ENCODE measurements at regions not wholly inside any gene's neighbourhood (a gene's known extent, or its start where the extent isn't known, plus 50 kb on each side); places are given as distances from the start of the nearest gene placed in this dataset.
"Not testable (repeated sequence)": the region's sequence is repeated elsewhere in the genome, so short reads cannot be mapped to it uniquely, and the experiment has no call there.

DNA sequence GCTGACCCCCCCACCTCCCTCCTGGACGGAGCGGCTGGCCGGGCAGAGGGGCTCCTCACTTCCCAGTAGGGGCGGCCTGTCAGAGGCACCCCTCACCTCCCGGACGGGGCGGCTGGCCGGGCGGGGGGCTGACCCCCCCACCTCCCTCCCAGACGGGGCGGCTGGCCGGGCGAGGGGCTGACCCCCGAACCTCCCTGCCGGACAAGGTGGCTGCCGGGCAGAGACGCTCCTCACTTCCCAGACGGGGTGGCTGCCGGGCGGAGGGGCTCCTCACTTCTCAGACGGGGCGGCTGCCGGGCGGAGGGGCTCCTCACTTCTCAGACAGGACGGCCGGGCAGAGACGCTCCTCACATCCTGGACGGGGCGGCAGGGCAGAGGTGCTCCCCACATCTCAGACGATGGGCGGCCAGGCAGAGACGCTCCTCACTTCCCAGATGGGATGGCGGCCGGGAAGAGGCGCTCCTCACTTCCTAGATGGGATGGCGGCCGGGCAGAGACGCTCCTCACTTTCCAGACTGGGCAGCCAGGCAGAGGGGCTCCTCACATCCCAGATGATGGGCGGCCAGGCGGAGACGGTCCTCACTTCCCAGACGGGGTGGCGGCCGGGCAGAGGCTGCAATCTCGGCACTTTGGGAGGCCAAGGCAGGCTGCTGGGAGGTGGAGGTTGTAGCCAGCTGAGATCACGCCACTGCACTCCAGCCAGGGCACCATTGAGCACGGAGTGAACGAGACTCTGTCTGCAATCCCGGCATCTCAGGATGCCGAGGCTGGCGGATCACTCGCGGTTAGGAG lies 66.2 kb upstream of the PAPPA2 start:
- not testable (repeated sequence) for DNase-seq (ENCODE audit: low read depth)

DNA sequence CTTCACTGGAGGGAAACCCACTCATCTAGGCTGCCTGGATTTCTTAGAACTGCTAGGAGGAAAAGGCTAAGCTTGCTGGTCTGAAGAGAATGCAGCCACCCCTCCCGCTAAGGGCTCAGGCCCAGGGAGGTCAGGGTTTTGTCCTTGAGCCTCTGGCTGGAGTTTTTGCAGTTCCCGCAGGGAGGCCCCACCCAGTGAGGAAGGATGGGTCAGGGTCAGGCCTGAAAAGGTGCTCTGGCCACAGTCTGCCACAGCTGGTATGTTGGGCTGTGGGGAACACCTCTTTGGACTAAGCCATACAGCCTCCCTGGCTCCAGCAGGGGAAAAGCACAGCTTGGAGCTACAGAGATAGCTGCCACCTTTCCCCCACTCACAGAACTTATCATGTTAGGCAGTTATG lies 71.4 kb upstream of the PAPPA2 start:
- DNase-seq (ENCODE audit: low read depth): no peak

DNA sequence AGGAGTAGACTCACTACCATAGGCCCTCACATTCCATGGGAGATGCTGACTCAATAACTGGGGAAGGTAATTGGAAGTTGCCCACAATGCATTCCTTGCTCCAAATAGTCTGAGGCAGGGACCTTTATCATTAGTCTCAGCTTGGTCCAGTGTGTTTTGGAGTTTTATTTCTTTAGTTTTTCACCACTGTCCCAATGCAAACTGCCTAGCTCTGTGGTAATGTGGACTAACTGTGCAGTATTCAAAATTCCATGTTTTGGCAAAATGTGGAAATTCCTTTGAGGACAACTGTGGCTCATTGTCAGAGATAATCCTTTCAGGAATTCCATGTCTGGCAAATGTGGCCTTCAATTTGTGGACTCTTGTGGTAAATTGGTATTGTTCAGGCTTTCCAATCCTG lies 78.1 kb upstream of the PAPPA2 start:
- DNase-seq (ENCODE audit: low read depth): peak; percentile 21

DNA sequence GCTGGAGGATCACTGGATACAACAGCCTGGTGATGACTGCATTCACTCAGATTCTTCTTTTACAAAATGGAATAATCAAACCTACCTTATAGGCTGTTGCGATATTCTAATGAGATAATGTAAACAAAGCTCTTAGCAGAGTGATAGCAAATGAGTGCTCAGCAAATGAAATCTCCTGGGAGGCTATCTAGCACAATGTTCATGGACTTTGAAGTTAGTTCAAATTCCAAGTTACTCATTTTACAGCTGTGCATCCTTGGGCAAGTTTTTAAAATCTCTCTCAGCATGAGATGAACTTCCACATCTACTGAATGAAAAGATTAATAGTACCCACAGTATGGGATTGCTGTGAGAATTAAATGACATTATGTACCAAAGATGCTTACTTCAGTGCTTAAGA lies 80.8 kb upstream of the PAPPA2 start:
- DNase-seq (ENCODE audit: low read depth): no peak

DNA sequence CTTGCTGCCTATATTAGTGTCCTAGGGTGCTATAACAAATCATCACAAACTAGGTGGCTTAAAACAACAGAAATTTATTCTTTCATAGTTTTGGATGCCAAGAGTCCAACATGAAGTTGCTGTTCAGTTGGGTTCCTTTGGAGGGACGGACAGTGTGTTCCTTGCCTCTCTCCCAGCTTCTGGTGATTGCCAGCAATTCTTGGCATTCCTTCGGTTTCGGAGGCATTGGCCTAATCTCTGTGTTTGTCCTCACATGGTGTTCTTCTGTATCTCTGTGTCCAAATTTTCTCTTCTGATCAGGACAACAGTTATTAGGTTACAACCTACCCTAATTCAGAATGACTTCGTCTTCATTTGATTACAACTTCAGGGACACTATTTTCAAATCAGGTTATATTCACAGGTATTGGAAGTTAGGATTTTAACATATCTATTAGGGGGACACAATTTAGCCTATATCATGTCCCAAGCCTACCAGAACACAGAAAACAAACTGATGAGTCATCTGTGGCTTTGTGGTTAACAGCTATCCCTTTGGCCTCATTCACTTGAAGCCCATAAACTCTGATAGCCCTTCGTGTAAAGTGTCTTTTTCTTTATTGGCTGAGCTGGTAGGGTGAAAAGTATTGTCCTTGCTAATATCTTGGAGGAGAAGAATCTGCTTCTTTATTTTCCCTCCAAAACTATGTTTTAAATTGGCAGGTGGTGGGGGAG lies 83.2 kb upstream of the PAPPA2 start:
- peak; percentile 71 for DNase-seq (ENCODE audit: low read depth)

DNA sequence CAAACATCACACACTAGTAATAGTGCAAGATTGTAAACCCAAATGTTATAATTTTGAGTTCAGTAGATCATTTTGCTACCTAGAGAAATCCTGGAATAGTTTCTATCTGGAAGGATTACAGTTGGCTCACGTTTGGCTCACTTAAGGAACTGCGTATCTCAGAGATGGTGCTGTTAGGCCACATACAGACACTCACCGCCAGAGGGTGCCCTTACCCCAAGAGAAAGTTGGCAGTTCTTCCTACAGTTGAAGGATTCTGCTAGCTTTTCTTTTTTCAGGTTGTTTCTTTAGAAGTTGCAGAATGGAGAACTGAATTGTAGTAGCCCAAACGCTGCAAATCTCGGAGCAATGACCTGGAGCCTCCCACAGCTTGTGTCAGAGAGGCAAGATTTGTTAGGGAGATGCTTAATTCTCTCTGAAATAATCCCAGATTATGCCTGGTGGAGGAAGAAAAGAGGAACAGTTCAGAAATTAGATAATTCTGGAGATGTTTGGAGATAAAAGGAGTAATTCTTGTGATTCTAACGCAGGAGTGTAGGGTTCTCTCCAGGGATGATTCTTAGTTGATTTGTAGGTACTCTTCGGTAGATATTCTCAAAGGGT lies 87.9 kb upstream of the PAPPA2 start:
- DNase-seq (ENCODE audit: low read depth): peak; percentile 75

DNA sequence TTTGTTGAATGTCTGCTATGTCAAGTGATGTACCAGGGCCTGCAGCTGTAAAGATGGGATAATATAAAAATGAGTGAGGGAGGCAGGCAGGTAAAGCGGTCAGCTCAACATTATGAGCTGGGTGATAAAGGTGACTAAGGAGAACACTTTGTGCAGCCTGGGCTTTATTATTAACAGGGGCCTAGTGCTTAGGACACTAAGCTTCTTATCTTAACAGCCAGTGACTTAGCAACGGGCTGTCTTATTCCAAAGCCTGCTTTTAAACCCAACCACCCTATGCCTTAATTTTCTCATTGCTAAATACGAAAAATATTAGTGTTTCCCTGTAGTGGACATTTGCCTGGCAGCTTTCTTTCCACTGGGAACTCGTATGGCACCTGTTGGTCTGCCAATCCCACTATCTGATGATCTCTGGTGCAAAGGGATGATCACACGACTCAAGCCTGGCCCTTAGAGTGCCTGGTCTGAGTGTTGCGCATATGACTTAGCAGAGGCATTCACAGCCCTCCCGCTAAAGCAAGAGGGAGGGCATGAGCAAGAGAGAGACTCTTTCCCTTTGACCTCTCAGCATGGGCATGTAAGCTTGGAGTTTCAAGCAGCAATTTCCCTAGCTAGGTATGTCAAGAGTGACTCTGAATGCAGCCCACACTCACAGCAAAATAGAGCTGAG lies 98.6 kb upstream of the PAPPA2 start:
- no peak for DNase-seq (ENCODE audit: low read depth)

DNA sequence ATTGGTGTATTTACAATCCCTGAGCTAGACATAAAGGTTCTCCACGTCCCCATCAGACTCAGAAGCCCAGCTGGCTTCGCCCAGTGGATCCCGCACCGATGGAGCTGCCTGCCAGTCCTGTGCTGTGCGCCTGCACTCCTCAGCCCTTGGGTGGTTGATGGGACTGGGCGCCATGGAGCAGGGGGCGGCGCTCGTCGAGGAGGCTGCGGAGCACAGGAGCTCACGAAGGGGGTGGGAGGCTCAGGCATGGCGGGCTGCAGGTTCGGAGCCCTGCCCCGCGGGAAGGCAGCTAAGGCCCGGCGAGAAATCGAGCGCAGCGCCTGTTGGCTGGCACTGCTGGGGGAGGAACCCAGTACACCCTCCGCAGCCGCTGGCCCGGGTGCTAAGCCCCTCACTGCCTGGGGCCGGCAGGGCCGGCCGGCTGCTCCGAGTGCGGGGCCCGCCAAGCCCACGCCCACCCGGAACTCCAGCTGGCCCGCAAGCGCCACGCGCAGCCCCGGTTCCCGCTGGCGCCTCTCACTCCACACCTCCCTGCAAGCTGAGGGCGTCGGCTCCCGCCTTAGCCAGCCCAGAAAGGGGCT lies 113.8 kb upstream of the PAPPA2 start:
- DNase-seq (ENCODE audit: low read depth): not testable (repeated sequence)

DNA sequence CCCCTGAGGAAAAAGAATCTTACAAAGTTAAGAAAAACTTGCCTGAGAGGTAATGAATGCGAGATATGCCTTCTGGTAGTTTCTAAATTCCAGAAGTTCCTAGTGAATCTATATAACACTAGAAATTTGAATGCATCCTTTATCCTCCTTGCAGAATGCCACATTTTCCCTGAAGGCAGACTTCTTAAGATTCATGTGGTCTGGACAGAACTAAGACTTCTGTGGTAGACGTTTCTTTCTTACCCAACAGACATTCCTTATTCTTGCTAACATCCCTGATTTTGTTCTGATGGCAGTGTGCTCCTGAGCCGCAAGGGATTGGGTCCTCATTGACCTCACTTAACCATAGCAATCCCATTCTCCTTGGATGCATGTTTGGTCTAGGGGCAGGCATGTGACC lies 121.3 kb upstream of the PAPPA2 start:
- DNase-seq (ENCODE audit: low read depth): no peak

DNA sequence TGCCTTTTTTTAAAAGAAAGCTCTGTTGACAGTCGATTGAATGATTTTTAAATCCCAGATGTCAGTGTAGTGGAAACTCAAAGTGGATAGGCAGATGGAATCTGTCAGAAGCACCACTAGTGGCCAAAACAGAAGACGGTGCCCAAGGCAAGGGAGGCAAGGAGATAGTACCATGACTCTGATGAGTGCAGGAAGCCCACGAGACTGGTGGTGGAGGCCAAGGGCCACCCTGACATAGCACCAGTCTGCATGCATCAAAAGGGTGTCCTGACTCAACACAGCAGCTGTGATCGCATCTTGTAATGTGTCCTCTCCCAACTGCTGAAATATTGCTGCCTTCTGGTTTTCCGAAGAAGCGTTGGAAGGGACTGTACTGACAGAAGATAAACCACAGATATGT lies 124.1 kb upstream of the PAPPA2 start:
- no peak for DNase-seq (ENCODE audit: low read depth)

DNA sequence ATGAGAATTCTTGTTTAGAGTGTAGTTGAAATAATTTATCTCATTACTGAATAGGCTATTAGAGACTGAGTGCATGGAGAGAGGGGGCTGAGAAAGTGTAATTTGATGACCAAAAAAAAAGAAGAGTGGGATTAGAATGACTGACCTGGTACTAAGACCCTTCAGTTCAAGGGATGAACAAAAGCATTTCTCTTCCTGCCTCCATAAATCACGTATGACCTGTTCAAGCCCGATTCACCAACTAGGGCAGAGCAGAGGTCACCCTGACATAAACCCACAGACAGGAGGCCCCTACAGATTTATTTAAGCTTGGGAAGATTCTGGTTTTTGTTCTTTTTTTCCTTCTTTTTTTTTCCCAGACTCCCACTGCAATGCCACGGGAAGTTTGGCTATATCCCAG lies 123.7 kb upstream of the COP1 start:
- DNase-seq (ENCODE audit: low read depth): no peak

DNA sequence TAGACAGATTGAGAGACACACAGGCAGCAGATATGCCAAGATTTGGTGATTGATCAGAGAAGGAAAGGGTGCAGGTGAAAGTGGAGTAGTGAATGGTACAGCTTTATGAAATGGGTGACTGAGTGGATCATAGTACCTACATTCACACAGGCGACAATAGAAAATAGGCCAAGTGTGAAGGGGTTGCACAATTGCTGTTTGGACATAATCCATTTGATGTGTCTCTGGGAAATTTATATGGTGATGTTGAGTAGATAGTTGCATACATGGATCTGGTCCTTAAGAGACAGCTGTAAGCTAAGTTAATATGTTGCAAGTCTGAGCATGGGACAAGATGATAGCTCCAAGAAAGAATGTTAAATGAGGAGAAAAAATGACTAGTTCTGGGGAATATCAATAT lies 118.6 kb upstream of the COP1 start:
- no peak for DNase-seq (ENCODE audit: low read depth)

DNA sequence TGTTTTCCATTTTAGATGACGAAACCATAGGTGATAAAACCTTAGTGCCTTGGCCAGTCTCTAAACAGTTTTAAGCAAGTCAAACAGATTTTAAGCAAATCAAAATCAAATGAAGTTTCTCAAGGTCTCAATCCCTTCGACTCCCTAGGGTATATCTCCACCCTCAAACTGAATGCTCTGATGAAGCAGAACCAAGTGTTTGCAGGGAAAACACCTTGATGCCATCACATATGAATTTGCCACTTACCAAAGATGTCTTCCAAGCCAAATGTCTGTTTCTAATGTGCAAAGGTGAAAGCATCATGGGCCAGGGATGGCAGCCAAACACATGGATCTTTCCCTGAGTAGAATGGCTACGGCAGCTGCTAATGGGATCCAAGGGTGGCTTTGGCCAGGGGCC lies 116.4 kb upstream of the COP1 start:
- DNase-seq (ENCODE audit: low read depth): no peak

DNA sequence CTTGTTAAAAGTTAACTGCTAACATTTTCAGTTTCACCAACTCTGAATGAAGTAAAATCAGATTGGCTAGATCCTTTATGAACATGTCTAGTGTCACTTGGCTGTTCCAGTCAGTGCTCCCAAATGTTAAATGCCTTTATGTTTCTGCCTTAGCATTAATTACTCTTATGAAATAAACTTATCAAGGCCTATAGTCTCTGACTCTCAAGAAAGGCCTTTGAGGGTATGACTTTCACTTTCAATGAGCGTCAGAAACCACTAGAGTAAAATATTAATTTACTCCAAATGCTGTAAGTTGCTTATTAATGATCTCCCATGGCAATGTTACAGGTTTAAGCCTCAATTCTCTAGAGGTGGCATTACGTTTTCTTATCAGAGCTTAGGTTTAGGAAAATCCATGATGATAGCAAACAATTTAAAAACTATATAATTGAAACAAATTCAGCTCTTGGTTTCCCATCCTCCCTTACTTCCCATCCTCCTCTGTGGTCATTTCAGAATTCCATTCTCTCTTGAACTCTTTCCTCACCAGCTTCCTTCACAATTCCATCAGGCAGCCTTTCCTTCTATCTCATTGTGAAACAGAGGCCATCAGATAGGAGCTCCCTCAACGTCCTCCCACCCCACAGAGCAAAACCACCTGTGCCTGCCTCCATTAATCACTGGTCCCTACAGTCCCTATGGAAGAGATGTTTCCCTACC lies 108.6 kb upstream of the COP1 start:
- peak; percentile 91 for DNase-seq (ENCODE audit: low read depth)

DNA sequence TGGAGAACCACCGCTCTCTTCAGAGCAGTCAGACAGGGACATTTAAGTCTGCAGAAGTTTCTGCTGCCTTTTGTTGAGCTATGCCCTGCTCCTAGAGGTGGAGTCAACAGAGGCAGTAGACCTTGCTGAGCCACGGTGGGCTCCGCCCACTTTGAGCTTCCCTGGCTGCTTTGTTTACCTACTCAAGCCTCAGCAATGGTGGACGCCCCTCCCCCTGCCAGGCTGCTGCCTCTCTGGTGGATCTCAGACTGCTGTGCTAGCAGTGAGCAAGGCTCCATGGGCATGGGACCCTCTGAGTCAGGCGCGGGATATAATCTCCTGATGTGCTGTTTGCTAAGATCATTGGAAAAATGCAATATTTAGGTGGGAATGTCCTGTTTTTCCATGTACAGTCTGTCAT lies 89.5 kb upstream of the COP1 start:
- not testable (repeated sequence) for DNase-seq (ENCODE audit: low read depth)

DNA sequence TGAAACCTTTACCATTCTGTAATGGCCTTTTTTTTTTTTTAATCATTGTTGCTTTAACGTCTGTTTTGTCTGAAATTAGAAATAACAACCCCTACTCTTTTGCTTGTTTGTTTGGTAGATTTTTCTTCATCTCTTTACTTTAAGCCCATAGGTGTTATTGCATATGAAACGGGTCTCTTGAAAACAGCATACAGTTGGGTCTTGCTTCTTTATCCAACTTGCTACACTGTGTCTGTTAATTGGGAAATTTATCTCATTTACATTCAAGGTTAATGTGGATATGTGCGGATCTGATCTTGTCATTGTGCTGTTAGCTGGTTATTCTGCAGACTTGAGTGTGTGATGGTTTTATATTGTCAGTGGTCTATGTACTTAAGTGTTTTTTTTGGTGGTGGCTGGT lies 78.9 kb upstream of the COP1 start:
- no peak for DNase-seq (ENCODE audit: low read depth)

DNA sequence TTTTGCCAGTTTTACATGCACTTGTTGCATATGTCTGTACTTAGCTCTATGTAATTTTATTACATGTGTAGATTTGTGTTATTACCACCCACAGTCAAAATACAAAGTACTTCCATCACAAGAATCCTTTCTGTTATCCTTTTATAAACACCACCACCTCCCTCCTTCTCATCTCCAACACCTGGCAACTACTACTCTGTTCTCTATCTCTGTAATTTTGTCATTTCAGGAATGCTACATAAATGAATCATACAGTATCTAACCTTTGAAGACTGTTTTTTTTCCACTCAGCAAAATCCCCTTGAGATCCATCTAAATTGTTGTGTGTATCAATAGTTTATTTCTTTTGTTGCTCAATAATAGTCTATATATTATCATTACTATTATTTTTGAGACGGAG lies 64.5 kb upstream of the COP1 start:
- no peak for DNase-seq (ENCODE audit: low read depth)
